ENCODE measurements at regions not wholly inside any gene's neighbourhood (a gene's known extent, or its start where the extent isn't known, plus 50 kb on each side); places are given as distances from the start of the nearest gene placed in this dataset.

DNA sequence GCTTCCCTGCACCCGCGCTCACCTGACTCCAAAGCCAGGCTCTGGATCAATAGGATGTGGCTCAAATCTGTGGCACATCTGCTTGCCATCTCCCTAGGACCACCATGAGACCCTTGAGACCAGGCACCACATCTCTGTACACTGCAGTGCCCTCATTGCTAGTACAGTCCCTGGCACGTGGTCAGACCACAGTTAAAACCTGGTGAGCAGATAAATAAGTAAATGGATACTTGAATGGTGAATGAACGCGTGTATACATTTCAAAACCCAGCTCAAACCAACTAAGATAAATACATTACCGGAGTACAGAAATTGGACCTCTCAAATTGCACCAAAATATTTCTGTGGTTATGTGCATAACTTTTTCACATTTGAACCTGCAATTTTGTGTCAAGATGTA is 221.2 kb upstream of the IRX4 start:
- Histone ChIP-seq H3K27me3 (no peaks in the 10 kb centered on the region), H3K4me3 (no peak overlapping the region), H3K36me3 (no peaks in the 10 kb centered on the region), H3K27ac (no peak overlapping the region), H3K4me1 (no peaks in the 10 kb centered on the region), H3K9me3 (peaks cover 6% of the 10 kb centered on the region)
- TF ChIP-seq, protein P1, sequence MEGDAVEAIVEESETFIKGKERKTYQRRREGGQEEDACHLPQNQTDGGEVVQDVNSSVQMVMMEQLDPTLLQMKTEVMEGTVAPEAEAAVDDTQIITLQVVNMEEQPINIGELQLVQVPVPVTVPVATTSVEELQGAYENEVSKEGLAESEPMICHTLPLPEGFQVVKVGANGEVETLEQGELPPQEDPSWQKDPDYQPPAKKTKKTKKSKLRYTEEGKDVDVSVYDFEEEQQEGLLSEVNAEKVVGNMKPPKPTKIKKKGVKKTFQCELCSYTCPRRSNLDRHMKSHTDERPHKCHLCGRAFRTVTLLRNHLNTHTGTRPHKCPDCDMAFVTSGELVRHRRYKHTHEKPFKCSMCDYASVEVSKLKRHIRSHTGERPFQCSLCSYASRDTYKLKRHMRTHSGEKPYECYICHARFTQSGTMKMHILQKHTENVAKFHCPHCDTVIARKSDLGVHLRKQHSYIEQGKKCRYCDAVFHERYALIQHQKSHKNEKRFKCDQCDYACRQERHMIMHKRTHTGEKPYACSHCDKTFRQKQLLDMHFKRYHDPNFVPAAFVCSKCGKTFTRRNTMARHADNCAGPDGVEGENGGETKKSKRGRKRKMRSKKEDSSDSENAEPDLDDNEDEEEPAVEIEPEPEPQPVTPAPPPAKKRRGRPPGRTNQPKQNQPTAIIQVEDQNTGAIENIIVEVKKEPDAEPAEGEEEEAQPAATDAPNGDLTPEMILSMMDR (IDR thresholded peaks at IDR 0.05): no peak
- intact Hi-C loops (cut with DNase I): no loop called here
- no peak for DNase-seq
- ATAC-seq: no peak

- TF ChIP-seq, protein P1 (IDR thresholded peaks at IDR 0.05): no peak
- Histone ChIP-seq H3K9me3 (peaks cover 6% of the 10 kb centered on the region), H3K36me3 (no peaks in the 10 kb centered on the region), H3K4me3 (no peak overlapping the region), H3K27ac (no peak overlapping the region), H3K4me1 (no peaks in the 10 kb centered on the region), H3K27me3 (no peaks in the 10 kb centered on the region)
- intact Hi-C loops (cut with DNase I): no loop called here
- ATAC-seq: no peak
- DNase-seq: no peak
Observed at GRCh38 chr5:2102819-2103776, 220.4 kb upstream of the IRX4 start.

DNA sequence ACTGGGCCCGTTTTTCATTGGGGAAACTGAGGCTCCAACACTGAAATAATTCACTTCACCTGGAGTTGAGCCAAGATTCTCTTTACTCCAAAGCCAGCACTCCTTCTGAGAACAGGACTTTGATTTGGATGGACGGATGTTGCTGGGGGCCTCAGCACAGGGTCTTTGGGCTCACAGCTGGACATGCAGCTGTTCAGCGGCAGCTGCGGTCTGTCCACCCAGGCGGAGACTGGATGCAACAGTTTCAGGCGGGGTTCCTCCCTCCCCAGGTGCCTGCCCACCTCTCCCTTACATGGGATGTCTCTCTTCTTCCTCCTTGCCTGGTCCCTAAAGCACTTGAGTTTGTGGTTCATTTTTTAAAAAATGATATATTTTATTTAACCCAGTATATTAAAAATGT is 219.0 kb upstream of the IRX4 start:
- H3K4me3 ChIP-seq: no peak overlapping the region
- intact Hi-C loops (cut with DNase I): no loop called here
- no peaks in the 10 kb centered on the region for H3K27me3 ChIP-seq
- ATAC-seq (no peak), DNase-seq (no peak)
- H3K36me3 ChIP-seq: no peaks in the 10 kb centered on the region
- no peaks in the 10 kb centered on the region for H3K4me1 ChIP-seq
- TF ChIP-seq, protein P1 (IDR thresholded peaks at IDR 0.05): no peak
- H3K9me3 ChIP-seq: no peaks in the 10 kb centered on the region
- H3K27ac ChIP-seq: no peak overlapping the region

DNA sequence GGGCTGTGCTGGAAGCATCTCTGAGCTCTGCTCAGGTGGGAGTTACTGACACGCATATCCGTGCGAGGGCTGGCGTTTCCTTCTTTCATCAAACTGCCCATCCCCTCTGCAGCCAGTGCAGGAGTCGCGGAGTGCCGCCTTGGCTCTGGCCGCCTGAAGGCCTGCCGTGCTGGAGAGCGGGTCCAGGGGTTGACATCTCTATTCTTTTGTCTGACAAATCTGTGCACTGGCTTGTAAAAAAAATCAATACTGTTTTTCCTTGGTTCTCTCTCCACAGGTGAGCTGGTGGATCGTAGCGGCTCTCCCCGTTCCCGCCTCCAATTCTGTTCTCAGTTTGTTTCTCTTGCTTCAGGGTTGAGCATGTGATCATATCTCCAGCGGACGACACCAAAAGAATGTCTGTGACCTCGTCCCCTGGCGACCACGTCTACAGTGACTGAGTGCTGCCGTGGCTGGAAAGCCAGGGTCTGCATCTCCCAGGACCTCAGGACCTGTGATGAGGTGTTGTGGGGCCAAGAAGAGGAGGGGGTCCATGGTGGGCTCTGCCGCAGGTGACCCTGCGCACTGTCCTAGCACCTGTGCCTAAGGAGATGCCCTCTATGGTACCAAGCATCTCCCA is 214.3 kb upstream of the IRX4 start:
- Histone ChIP-seq H3K4me3 (no peak overlapping the region), H3K27me3 (no peaks in the 10 kb centered on the region), H3K9me3 (no peaks in the 10 kb centered on the region), H3K27ac (no peak overlapping the region), H3K4me1 (no peaks in the 10 kb centered on the region), H3K36me3 (no peaks in the 10 kb centered on the region)
- DNase-seq (no peak), ATAC-seq (no peak)
- intact Hi-C loops (cut with DNase I): no loop called here
- TF ChIP-seq, protein P1 (IDR thresholded peaks at IDR 0.05): no peak

DNA sequence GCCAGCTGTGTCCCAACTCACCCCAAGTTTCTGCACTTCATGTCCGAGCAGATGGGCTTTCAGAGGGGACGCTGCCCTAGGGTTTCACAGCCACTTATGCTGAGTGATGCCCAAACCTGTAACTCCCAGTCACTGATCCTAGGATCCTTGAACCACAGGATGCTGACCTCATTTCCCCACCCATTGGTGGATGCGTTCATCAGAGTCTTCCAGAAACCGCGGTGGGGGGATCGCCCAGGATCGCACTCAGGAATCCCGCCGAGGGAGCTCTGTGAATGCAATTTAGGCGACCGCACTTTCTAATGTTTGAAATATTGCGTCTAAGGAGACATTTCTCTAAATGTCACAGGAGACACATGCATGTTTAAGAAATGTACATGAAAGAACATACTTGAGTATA is 212.3 kb upstream of the IRX4 start:
- Histone ChIP-seq H3K9me3 (no peaks in the 10 kb centered on the region), H3K4me3 (no peak overlapping the region), H3K36me3 (no peaks in the 10 kb centered on the region), H3K27ac (no peak overlapping the region), H3K4me1 (no peaks in the 10 kb centered on the region), H3K27me3 (no peaks in the 10 kb centered on the region)
- DNase-seq (no peak), ATAC-seq (no peak)
- TF ChIP-seq, protein P1 (IDR thresholded peaks at IDR 0.05): no peak
- intact Hi-C loops (cut with DNase I): no loop called here

Measured in upper lobe of right lung (tissue), 1 donor.